ENCODE measurements at regions not wholly inside any gene's neighbourhood (a gene's known extent, or its start where the extent isn't known, plus 50 kb on each side); places are given as distances from the start of the nearest gene placed in this dataset.

DNA sequence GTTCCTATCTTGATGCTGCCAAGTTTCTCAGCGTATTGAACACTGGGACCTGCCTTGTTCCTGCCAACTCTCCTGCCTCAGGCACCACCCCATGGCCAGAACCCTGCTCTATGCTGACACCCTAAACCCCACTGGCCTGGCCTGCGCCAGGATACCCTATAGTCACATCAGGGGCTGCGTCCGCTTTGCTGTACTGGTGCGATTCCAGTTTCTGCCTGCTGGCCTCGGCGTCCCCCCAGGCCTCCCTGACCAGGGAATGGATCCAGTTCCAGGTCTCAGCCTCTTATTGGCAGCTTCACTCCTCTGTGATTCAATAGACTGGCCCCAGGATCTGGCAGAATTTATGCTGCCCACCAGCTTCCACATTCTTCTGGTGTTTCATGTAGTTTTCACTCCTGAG, 55.0 kb downstream of the GPR6 start:
- DNase-seq: no peak

DNA sequence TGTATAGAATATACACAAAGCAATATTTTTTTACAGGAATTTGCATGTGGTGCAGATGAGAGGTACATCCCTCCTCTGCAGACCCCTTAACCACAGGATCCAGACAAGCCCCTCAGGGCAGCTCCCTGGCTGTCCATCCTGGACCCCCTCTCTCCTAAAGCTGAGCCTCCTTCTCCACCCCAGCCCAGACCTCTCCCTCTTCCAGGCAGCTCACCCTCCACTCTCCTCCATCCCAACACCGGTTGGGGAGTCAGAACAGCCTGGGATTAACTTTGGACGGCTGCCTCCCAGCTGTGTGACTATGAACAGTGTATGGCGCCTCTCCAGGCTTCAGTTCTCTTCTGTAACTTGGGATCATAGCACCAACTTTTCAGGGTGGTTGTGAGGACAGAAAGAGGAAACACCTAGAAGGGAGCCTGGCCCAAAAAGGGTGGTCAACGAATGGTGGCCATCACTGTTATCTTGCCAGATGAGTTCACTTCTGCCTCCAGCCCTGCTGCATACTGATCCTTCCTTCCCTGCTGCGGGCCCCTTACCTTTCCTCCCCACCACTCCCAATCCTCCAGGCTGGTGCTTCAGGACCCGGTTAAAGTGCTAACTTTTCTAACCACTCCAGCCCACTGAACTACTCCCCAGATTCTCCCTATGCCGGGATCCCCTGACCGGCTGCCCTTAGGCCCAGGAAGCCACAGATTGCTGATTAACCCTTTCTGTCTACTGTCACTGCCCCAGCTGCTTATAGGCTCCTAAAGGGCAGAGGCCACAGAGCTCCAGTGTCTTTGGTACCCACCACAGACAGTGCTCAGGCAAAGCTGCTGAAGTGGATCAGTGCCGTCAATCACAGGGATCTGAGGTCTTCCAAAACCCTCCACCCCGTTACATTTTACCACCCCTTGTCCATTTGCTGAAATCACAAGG, 55.9 kb downstream of the GPR6 start:
- DNase-seq: no peak

GRCh38 chr6:110034667-110035036, 56.5 kb downstream of the GPR6 start:
- no peak for DNase-seq

GRCh38 chr6:110035321-110035720, 57.2 kb downstream of the GPR6 start:
- no peak for DNase-seq

DNA sequence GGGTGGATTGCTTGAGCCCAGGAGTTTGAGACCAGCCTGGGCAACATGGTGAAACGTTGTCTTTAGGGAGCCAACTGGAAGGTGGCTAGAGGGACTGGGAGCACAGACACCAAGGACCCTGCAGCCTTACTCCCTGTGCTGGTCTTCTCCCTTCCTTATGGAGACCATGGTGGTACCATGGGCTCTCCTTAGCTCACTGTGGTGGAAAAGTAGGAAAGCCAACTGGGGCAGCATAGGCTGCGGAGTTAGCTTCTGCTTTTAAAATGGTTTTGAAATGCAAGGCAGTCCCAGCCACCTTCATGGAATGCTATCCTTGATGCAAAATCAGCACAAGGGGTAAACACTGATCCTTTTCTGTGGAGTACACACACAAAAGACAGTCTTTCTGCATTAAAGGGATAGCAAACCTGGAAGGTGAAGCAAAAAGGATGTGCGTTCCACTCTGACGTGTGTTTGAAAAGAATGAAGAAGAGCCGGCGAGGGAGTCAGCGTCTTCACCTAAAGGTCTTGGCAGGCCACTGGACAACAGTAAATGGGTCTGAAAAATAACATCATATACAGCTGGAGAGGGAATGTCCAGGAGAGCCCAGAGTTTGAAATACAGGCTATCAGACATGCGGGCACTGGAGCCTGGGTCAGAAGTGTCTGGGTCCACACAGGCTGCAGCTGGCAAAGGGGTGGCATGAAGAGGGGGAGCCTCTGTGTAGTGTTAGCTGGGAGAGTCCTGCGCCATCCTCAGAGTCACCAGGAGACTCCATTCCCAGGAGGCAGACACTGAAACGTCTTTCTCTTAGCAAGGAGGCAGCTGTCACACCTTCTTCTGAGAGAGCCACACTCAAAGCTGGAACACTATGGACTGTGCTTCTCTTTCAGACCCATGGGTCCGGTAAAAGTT, 58.5 kb downstream of the GPR6 start:
- no peak for DNase-seq

DNA sequence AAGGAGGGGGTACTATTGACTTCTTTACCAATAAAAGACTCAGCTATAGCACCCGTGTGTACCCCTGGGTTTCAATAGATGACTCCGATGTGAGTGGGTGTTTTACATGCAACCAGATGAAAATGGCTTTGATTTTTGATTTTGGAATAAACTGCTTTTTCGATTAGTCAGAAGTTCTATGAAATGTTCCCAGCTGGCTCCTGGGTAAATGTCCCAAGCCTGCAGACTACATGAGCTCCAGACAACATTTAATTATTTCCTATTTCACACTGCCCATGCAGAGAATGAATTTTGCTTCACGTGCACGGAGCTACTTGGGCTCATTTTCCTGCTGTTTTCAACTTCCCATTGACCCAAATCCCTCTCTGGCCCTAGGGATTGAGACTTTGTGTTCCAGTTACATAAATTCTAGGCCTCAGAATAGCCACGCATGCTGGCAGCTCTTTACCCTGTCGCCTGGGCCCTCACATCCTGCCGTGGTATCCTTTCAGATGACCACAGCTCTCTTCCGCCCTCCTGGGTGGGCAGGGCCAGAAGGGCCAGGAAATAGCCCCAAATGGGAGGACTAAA, 59.7 kb downstream of the GPR6 start:
- DNase-seq: no peak

DNA sequence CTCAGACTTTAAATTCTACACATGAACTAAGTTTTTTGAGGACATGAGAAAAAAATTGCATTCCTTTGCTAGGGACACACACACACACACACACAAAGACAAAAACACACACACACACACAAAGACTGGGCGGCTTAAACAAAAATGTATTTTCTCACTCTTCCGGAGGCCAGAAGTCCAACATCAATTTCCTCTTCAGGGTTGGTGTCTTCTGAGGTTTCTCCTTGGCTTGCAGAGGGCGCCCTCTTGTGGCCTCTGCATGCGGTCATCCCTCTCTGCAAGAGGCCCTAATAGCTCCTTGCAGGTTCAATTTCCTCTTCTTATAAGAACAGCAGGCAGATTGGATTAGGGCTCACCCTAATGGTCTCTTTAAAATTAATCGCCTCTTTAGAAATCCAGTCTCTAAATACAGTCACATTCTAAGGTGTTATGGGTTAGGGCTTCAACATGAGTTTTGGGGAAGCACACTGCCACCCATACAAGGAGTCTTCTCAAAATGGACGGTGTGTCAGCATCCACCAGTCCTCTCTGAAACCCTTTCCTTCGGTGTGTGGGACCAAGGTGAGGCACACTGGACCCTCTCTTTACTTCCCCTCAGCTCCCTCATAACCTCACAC, 61.4 kb downstream of the GPR6 start:
- DNase-seq: peak; percentile 81

DNA sequence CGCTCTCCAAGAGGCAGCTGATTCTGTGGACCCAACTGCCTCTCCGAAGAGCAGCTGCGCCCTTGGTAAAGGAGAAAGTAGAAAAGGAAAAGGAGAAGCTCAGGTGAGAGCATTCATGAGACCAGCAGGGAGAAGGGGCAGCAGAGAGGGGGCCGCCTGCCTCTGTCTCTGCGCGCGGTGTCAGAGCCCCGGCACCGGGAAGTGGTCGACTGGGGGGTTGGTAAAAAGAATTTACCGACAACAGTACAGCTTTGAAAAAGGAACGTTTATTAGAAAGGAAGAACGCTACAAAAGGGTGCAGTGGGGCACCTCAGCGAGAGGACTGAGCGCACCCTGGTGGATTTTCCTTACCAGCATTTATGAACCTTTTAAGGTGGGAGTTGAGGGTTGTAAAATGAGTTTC, 61.9 kb downstream of the GPR6 start:
- peak; percentile 31 for DNase-seq

- no peak for DNase-seq
These were observed 62.6 kb downstream of the GPR6 start for GRCh38 chr6:110040716-110041115.

GRCh38 chr6:110041126-110041525, 63.0 kb downstream of the GPR6 start:
- DNase-seq: no peak

GRCh38 chr6:110041830-110042229, 63.7 kb downstream of the GPR6 start:
- DNase-seq: no peak

- no peak for DNase-seq
These were observed 64.7 kb downstream of the GPR6 start for GRCh38 chr6:110042670-110043296.

- DNase-seq: no peak
These were observed 65.4 kb downstream of the GPR6 start for GRCh38 chr6:110043366-110043994.

- no peak for DNase-seq
These were observed 66.0 kb downstream of the GPR6 start for GRCh38 chr6:110044096-110044495.

DNA sequence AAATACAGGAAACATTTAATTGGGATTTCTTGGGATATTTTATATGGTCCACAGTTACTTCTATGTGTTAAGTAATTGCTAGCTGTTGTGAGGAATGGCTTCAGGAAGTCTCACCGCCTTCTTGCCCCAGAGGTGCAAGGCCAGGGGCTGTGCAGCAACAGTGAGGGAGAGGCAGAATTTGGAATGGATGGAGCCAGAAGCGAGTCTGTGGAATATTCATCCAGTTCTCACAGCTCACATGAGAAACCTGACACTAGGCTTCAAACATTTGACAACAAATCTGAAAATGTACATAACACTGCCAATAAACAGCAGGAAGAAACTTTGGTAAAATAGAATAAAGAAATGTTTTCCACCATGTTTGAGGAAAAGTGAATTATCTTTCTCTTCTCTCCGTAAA, 66.5 kb downstream of the GPR6 start:
- DNase-seq: no peak

- DNase-seq: no peak
These were observed 70.2 kb downstream of the GPR6 start for GRCh38 chr6:110048221-110048875.

DNA sequence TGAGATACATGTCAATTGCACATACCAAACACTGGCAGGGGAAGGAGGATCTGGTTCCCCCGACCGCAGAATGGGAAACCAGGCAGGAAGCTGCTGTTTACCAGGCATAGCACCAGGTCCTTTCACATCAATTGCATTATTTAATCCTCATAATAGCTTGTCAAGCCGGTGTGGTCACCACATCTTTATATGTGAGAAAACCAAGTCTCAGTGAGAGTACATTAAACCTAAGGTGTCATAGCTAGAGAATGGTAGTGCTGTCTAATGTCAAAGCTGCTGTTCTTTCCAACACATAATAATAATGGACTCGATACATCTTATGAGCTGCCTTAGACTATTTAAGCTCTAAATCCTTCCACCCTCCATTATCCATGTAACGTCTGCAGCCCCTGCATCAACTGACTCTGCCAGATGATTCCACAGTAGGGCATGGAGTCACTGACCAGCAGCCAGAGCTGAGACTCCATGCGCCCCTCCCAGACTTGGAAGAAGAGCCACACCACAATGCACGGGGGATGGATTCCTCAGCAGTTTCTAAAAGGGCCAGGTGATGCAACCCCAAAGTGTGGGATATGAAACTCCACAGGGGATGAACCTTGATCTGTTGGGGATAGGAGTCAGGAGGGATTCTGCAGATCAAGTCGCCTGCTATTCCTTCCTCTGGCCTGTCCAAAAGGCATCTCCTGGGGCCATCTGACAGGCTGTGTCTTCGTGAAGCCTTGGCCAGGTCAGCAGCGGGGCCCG, 71.8 kb downstream of the GPR6 start:
- no peak for DNase-seq
